ENCODE measurements at regions not wholly inside any gene's neighbourhood (a gene's known extent, or its start where the extent isn't known, plus 50 kb on each side); places are given as distances from the start of the nearest gene placed in this dataset.

- TF ChIP-seq CTCF (IDR thresholded peaks at IDR 0.05; ENCODE audit: low read depth, low read length) (no peak), POLR2A (IDR thresholded peaks at IDR 0.05; ENCODE audit: extremely low read depth, insufficient read length) (no peak), MAX (IDR thresholded peaks at IDR 0.05; ENCODE audit: low read depth, low read length) (no peak)
Observed at GRCh38 chr22:34592123-34592740, 473.7 kb upstream of the ISX start.
